ENCODE measurements at regions not wholly inside any gene's neighbourhood (a gene's known extent, or its start where the extent isn't known, plus 50 kb on each side); places are given as distances from the start of the nearest gene placed in this dataset.

GRCh38 chr21:43271452-43272020, 102.7 kb downstream of the CRYAA start:
- H3K9me3 ChIP-seq (ENCODE audit: control insufficient read depth in 2 of 2, insufficient read depth in 1 of 2, low read depth in 1 of 2, low read length in 1 of 2): peaks cover 0 to 5% of the 10 kb centered on the region in 2 donors
- no peak overlapping the region for H3K4me3 ChIP-seq (ENCODE audit: low read depth in 1 of 2, low read length in 2 of 2)
- WGBS, 2 donors: 89 to 91% methylated on average over 19 of the region's 19 CpGs
- H3K4me1 ChIP-seq (ENCODE audit: control insufficient read depth in 2 of 2, insufficient read depth in 2 of 2, low read length in 1 of 2): no peaks in the 10 kb centered on the region
- H3K36me3 ChIP-seq (ENCODE audit: control insufficient read depth in 2 of 2, insufficient read depth in 2 of 2, low read length in 1 of 2): no peaks in the 10 kb centered on the region
- H3K27me3 ChIP-seq (ENCODE audit: control insufficient read depth in 1 of 2, insufficient read depth in 2 of 2, low read length in 2 of 2): no peaks in the 10 kb centered on the region
- no peak overlapping the region for H3K27ac ChIP-seq (ENCODE audit: low read depth in 2 of 2, low read length in 1 of 2)

GRCh38 chr21:43270800-43271301, 102.0 kb downstream of the CRYAA start:
- peaks cover 0 to 5% of the 10 kb centered on the region in 2 donors for H3K9me3 ChIP-seq (ENCODE audit: control insufficient read depth in 2 of 2, insufficient read depth in 1 of 2, low read depth in 1 of 2, low read length in 1 of 2)
- H3K27me3 ChIP-seq (ENCODE audit: control insufficient read depth in 1 of 2, insufficient read depth in 2 of 2, low read length in 2 of 2): no peaks in the 10 kb centered on the region
- WGBS, 2 donors: 74 to 80% methylated on average over 20 of the region's 20 CpGs

GRCh38 chr21:43269957-43270705, 101.3 kb downstream of the CRYAA start:
- 73 to 75% methylated on average over 20 of the region's 20 CpGs for WGBS, 2 donors
- no peaks in the 10 kb centered on the region for H3K36me3 ChIP-seq (ENCODE audit: control insufficient read depth in 2 of 2, insufficient read depth in 2 of 2, low read length in 1 of 2)
- no peak overlapping the region for H3K27ac ChIP-seq (ENCODE audit: low read depth in 2 of 2, low read length in 1 of 2)
- no peaks in the 10 kb centered on the region for H3K4me1 ChIP-seq (ENCODE audit: control insufficient read depth in 2 of 2, insufficient read depth in 2 of 2, low read length in 1 of 2)
- H3K27me3 ChIP-seq (ENCODE audit: control insufficient read depth in 1 of 2, insufficient read depth in 2 of 2, low read length in 2 of 2): no peaks in the 10 kb centered on the region
- peaks cover 0 to 5% of the 10 kb centered on the region in 2 donors for H3K9me3 ChIP-seq (ENCODE audit: control insufficient read depth in 2 of 2, insufficient read depth in 1 of 2, low read depth in 1 of 2, low read length in 1 of 2)
- H3K4me3 ChIP-seq (ENCODE audit: low read depth in 1 of 2, low read length in 2 of 2): no peak overlapping the region

More at GRCh38 chr21:43270800-43271301, 102.0 kb downstream of the CRYAA start:
- Histone ChIP-seq H3K4me1 (ENCODE audit: control insufficient read depth in 2 of 2, insufficient read depth in 2 of 2, low read length in 1 of 2) (no peaks in the 10 kb centered on the region), H3K4me3 (ENCODE audit: low read depth in 1 of 2, low read length in 2 of 2) (no peak overlapping the region), H3K36me3 (ENCODE audit: control insufficient read depth in 2 of 2, insufficient read depth in 2 of 2, low read length in 1 of 2) (no peaks in the 10 kb centered on the region), H3K27ac (ENCODE audit: low read depth in 2 of 2, low read length in 1 of 2) (no peak overlapping the region)

GRCh38 chr21:43269440-43269839, 100.6 kb downstream of the CRYAA start:
- H3K27ac ChIP-seq (ENCODE audit: low read depth in 2 of 2, low read length in 1 of 2): no peak overlapping the region
- H3K4me3 ChIP-seq (ENCODE audit: low read depth in 1 of 2, low read length in 2 of 2): no peak overlapping the region
- no peaks in the 10 kb centered on the region for H3K4me1 ChIP-seq (ENCODE audit: control insufficient read depth in 2 of 2, insufficient read depth in 2 of 2, low read length in 1 of 2)
- no peaks in the 10 kb centered on the region for H3K36me3 ChIP-seq (ENCODE audit: control insufficient read depth in 2 of 2, insufficient read depth in 2 of 2, low read length in 1 of 2)
- no peaks in the 10 kb centered on the region for H3K27me3 ChIP-seq (ENCODE audit: control insufficient read depth in 1 of 2, insufficient read depth in 2 of 2, low read length in 2 of 2)
- 72 to 79% methylated on average over 10 of the region's 10 CpGs for WGBS, 2 donors
- H3K9me3 ChIP-seq (ENCODE audit: control insufficient read depth in 2 of 2, insufficient read depth in 1 of 2, low read depth in 1 of 2, low read length in 1 of 2): peaks cover 0 to 5% of the 10 kb centered on the region in 2 donors

- Histone ChIP-seq H3K27ac (ENCODE audit: low read depth in 2 of 2, low read length in 1 of 2) (no peak overlapping the region), H3K27me3 (ENCODE audit: control insufficient read depth in 1 of 2, insufficient read depth in 2 of 2, low read length in 2 of 2) (no peaks in the 10 kb centered on the region), H3K9me3 (ENCODE audit: control insufficient read depth in 2 of 2, insufficient read depth in 1 of 2, low read depth in 1 of 2, low read length in 1 of 2) (peaks cover 0 to 5% of the 10 kb centered on the region in 2 donors), H3K4me1 (ENCODE audit: control insufficient read depth in 2 of 2, insufficient read depth in 2 of 2, low read length in 1 of 2) (no peaks in the 10 kb centered on the region), H3K36me3 (ENCODE audit: control insufficient read depth in 2 of 2, insufficient read depth in 2 of 2, low read length in 1 of 2) (no peaks in the 10 kb centered on the region), H3K4me3 (ENCODE audit: low read depth in 1 of 2, low read length in 2 of 2) (no peak overlapping the region)
- 86 to 90% methylated on average over 9 to 12 of the region's 12 CpGs for WGBS, 2 donors
These were observed 100.0 kb downstream of the CRYAA start for GRCh38 chr21:43268804-43269186.

- H3K4me1 ChIP-seq (ENCODE audit: control insufficient read depth in 2 of 2, insufficient read depth in 2 of 2, low read length in 1 of 2): no peaks in the 10 kb centered on the region
- WGBS, 2 donors: 93% methylated on average over 9 of the region's 9 CpGs
- H3K27me3 ChIP-seq (ENCODE audit: control insufficient read depth in 1 of 2, insufficient read depth in 2 of 2, low read length in 2 of 2): no peaks in the 10 kb centered on the region
- no peak overlapping the region for H3K27ac ChIP-seq (ENCODE audit: low read depth in 2 of 2, low read length in 1 of 2)
- H3K9me3 ChIP-seq (ENCODE audit: control insufficient read depth in 2 of 2, insufficient read depth in 1 of 2, low read depth in 1 of 2, low read length in 1 of 2): peaks cover 0 to 5% of the 10 kb centered on the region in 2 donors
- H3K36me3 ChIP-seq (ENCODE audit: control insufficient read depth in 2 of 2, insufficient read depth in 2 of 2, low read length in 1 of 2): no peaks in the 10 kb centered on the region
- H3K4me3 ChIP-seq (ENCODE audit: low read depth in 1 of 2, low read length in 2 of 2): no peak overlapping the region
These were observed 99.4 kb downstream of the CRYAA start for GRCh38 chr21:43268086-43268803.

- Histone ChIP-seq H3K36me3 (ENCODE audit: control insufficient read depth in 2 of 2, insufficient read depth in 2 of 2, low read length in 1 of 2) (no peaks in the 10 kb centered on the region), H3K4me1 (ENCODE audit: control insufficient read depth in 2 of 2, insufficient read depth in 2 of 2, low read length in 1 of 2) (peaks cover 0 to under 1% of the 10 kb centered on the region in 2 donors), H3K27me3 (ENCODE audit: control insufficient read depth in 1 of 2, insufficient read depth in 2 of 2, low read length in 2 of 2) (no peaks in the 10 kb centered on the region), H3K9me3 (ENCODE audit: control insufficient read depth in 2 of 2, insufficient read depth in 1 of 2, low read depth in 1 of 2, low read length in 1 of 2) (peaks cover under 1 to 5% of the 10 kb centered on the region in 2 donors), H3K4me3 (ENCODE audit: low read depth in 1 of 2, low read length in 2 of 2) (no peak overlapping the region), H3K27ac (ENCODE audit: low read depth in 2 of 2, low read length in 1 of 2) (no peak overlapping the region)
- WGBS, 2 donors: 88 to 89% methylated on average over 15 of the region's 15 CpGs
These were observed 98.7 kb downstream of the CRYAA start for GRCh38 chr21:43267391-43268085.

- Histone ChIP-seq H3K27ac (ENCODE audit: low read depth in 2 of 2, low read length in 1 of 2) (no peak overlapping the region), H3K4me1 (ENCODE audit: control insufficient read depth in 2 of 2, insufficient read depth in 2 of 2, low read length in 1 of 2) (peaks cover 0 to 4% of the 10 kb centered on the region in 2 donors), H3K36me3 (ENCODE audit: control insufficient read depth in 2 of 2, insufficient read depth in 2 of 2, low read length in 1 of 2) (no peaks in the 10 kb centered on the region), H3K9me3 (ENCODE audit: control insufficient read depth in 2 of 2, insufficient read depth in 1 of 2, low read depth in 1 of 2, low read length in 1 of 2) (peaks cover 3 to 5% of the 10 kb centered on the region in 2 donors), H3K27me3 (ENCODE audit: control insufficient read depth in 1 of 2, insufficient read depth in 2 of 2, low read length in 2 of 2) (no peaks in the 10 kb centered on the region), H3K4me3 (ENCODE audit: low read depth in 1 of 2, low read length in 2 of 2) (no peak overlapping the region)
- 59 to 71% methylated on average over 3 of the region's 3 CpGs for WGBS, 2 donors
These were observed 97.7 kb downstream of the CRYAA start for GRCh38 chr21:43266534-43266933.

- peaks cover 0 to 4% of the 10 kb centered on the region in 2 donors for H3K4me1 ChIP-seq (ENCODE audit: control insufficient read depth in 2 of 2, insufficient read depth in 2 of 2, low read length in 1 of 2)
- WGBS, 2 donors: 78 to 97% methylated on average over 1 of the region's 1 CpG
- H3K36me3 ChIP-seq (ENCODE audit: control insufficient read depth in 2 of 2, insufficient read depth in 2 of 2, low read length in 1 of 2): no peaks in the 10 kb centered on the region
- H3K27ac ChIP-seq (ENCODE audit: low read depth in 2 of 2, low read length in 1 of 2): no peak overlapping the region
- peak overlapping the region in 1 of 2 donors; percentile 30 for H3K4me3 ChIP-seq (ENCODE audit: low read depth in 1 of 2, low read length in 2 of 2)
- H3K9me3 ChIP-seq (ENCODE audit: control insufficient read depth in 2 of 2, insufficient read depth in 1 of 2, low read depth in 1 of 2, low read length in 1 of 2): peaks cover 3 to 5% of the 10 kb centered on the region in 2 donors
- H3K27me3 ChIP-seq (ENCODE audit: control insufficient read depth in 1 of 2, insufficient read depth in 2 of 2, low read length in 2 of 2): no peaks in the 10 kb centered on the region
These were observed 93.6 kb downstream of the CRYAA start for GRCh38 chr21:43262427-43262826.
